ENCODE measurements at regions not wholly inside any gene's neighbourhood (a gene's known extent, or its start where the extent isn't known, plus 50 kb on each side); places are given as distances from the start of the nearest gene placed in this dataset.

- ATAC-seq, result no peak
These were observed 277.4 kb upstream of the PITX2 start for GRCh38 chr4:110900213-110900769.

DNA sequence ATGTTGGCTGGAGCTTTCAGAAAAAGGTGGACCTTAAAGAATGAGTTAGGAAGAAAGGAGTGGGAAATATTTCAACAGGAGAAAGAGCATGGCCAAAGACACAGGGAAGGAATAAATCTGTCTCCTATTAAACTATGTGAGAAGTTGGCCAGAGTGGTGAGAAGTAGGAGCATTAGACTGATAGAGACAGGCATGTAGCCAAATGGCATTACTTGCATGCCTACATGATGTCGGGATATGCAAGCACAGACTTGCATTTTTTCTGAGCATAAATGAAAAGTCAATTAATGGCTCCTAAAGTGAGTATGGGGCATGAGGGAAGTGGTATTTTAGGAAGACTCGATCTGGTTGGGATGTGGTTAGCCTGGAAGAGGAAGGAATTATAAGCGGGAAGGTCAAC lies 279.6 kb upstream of the PITX2 start:
- ATAC-seq, result no peak

DNA sequence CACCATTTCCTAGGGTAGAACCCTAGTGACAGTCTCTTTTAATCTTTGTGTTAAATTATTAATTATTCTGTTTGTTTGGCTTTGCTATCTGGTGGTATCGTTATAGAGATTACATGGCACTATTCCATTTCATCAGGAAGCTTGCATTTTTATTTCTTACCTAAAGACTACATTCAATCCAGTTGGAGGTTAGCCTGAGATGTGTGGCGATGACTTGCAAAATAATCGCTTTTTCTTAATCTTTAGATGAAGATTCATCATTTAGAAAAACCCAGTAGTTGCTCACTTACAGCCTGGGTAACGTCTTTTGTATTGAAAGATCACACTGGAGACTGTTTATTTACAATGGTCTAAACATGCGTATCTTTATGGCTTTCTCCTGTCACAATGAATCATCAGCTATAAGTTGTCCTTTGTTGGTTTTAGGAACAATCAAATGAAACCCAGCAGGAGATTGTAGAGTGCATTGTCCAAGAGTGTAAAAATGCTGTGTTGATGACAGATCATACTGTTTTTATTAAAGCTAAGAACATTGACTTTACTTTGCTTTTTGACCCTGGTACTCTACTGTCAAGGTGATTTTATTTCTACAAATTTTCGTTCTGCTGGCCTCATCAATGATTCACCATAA lies 281.7 kb upstream of the PITX2 start:
- ATAC-seq, result no peak

DNA sequence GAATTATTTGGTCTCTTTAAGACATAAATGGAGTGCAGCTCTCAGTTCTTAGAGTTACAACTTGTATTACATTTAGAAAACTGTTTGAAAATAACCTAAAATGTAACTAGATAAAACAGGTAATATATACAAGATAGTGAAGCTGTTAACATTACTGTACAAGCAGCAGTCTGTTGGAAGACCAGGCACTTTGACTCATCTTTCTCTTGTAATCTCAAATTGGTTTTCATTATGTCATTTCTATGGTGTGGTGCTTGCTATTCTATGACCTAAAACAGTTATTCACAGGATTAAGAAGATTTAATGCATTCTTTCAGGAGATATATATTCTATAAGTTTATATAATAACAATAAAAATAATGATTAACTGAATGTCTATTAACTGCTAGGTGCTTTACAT lies 282.5 kb upstream of the PITX2 start:
- no peak for ATAC-seq

GRCh38 chr4:110907801-110908313 lies 285.0 kb upstream of the PITX2 start:
- no peak for ATAC-seq

- ATAC-seq, result no peak
These were observed 291.9 kb upstream of the PITX2 start for GRCh38 chr4:110914791-110915190.

DNA sequence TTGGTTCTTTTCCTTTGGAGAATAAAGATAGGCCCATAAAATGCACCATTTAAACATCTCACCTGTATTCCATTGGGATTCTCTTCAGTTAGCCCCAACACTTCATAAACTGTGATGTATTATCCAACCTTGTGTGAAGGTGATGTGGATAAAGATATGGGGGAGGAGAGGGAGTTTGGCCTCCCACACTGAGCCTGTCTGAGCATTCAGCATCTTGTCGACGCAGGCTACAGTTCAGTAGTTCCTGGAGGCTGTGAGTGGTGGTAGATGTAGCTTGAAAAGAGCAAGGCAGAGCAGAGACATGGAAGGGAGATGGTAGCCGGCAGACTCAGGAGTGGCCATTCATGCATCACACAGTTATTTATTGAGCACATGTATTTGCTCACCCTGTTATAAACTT lies 292.4 kb upstream of the PITX2 start:
- ATAC-seq, result no peak

GRCh38 chr4:110916505-110916904 lies 293.6 kb upstream of the PITX2 start:
- no peak for ATAC-seq

- no peak for ATAC-seq
These were observed 295.0 kb upstream of the PITX2 start for GRCh38 chr4:110917835-110918234.

- ATAC-seq, result no peak
These were observed 298.1 kb upstream of the PITX2 start for GRCh38 chr4:110920990-110921389.

- ATAC-seq, result no peak
These were observed 301.9 kb upstream of the PITX2 start for GRCh38 chr4:110924761-110925160.

DNA sequence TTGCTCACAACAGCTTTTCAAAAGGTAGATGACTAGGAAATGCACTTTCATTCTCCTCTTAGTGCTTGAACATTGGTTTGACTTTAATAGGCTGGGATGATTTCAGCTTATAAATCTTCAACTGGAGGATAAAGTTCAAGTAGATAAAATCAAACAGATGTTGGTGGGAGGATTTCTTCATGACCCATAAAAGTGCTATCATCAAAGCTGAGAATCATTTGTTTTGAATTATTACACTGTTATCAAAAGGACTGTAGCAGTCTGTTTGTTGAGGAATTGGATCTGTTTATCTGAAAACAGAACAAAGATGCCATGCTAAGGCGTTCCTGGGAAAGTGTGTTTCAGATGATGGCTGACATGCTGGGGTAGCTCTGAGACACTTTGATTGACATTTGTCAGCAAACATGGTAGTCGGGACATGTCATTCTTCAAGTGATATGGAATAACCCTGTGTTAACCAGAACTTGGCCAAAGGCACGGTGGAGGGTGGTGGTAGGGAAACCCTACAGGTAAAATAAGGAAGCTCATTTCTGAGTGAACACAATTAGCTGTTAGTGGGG lies 304.0 kb upstream of the PITX2 start:
- ATAC-seq, result no peak

GRCh38 chr4:110933341-110933740 lies 310.5 kb upstream of the PITX2 start:
- ATAC-seq, result no peak

DNA sequence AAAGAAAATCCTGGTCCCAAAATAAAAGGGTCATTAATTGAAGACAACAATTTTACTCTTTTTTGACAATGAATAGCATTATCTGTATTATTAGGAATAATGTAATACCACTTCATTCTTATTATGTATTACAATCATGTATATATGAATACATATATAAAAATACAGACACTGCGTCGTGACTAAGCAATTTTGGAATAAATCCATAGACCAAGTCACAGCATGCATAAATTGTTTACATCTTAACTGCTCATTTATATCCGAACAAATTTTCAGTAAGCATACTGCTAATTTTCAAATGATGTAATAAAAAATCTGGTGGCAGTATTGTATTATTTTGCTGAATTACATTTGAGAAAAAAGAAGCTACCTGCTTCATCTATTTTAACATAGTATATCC lies 321.6 kb upstream of the PITX2 start:
- no peak for ATAC-seq

- no peak for ATAC-seq
These were observed 322.7 kb upstream of the PITX2 start for GRCh38 chr4:110945600-110945999.

GRCh38 chr4:110949542-110949941 lies 326.7 kb upstream of the PITX2 start:
- no peak for ATAC-seq

- no peak for ATAC-seq
These were observed 327.9 kb upstream of the PITX2 start for GRCh38 chr4:110950731-110951130.

GRCh38 chr4:110953191-110953590 lies 330.3 kb upstream of the PITX2 start:
- ATAC-seq, result no peak

DNA sequence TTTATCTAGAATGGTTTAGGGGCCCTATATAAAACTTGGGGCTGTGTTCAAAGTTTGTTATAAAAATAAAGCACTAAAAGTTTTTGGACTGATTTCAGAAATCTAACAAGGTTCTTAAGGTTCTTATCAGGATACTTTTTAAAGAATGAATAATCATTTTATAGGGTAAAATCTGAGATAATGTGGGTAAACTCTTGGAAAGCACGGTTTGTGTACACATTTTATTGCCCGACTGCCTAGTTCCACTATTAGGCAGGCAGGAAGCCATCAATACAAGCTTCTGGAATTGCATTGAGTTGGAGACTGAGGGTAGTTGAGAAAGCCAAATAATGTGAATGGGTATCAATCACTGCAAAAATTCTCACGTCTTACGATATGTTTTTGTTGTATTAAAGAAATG lies 331.0 kb upstream of the PITX2 start:
- no peak for ATAC-seq

DNA sequence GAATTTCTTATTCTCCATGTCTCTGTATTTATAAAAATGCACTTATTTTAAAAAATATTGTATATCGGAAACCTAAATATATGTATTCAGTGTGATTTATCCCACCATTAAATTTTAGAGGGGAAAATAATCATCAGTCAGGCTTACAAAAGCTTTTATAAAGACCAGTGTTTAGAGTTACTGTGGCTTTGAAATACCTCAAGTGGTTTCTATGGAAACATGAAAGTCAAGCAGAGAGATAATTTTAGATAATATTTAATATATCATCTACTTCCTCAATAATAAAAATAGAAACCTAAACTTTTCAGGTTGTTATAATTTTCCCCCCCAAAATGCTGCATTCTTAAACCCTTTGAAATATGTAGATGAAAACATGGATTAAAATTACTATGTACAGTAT lies 332.9 kb upstream of the PITX2 start:
- ATAC-seq, result no peak

DNA sequence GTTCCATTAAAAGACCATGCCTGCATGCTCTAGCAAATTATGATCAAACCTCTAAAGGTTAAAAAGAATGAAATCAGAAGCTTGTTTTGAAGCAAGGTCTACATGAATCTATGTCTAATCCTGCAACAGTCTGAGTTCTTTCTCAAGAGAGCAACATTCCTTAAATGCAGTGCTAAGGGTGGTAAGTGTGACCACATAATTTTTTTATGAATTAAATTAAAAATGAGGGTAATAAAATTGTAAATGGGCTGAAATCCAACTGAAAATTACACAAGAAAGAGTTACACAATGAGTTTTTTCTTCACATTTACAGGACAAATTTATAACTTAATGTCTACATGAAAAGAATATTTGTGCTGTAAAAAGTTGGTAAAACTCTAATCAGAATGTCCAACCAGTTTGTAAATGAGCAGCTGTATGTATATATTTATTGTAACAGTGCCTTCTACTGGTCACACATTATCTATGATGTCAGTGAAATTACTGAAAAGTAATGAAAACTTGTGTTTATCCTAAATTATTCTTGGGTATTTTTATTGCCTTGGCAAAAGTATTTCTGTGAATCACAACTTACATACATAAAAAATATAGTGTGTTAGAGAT lies 336.3 kb upstream of the PITX2 start:
- ATAC-seq, result no peak

DNA sequence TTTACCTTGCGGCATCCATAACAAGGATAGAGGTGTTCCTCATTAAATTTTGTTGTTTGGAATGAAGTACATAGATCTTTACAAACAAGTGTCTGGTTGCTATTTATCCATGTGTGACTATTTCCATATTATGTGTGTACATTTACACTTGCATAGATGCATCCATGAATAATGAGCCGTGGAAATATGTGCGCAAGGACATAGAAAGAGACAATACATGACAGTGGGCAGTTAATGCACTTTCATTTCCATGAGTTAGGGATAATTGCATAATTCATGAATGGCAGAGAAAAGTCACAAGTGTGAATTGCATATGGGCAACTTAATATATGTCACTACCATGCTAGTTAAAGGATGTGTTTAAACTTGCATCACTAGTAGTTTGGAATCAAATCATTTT lies 338.2 kb upstream of the PITX2 start:
- no peak for ATAC-seq

DNA sequence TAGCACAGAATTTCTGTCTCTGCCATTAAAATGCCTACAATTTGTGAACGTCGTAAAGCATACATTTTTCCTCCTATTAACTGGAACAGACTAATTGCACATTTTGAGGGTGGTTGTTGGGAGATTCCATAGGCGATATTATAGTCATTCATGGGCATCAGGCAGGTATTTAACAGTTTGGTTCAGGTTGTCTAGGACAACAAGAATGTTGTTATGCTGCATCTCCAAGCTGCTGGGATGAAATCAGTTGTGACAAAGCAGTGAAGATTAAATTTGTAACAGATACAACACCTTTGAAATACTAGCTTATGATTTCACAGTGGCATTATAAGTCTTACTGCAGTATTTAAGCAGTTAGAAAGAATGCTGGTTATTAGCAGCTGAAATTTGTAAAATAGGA lies 339.7 kb upstream of the PITX2 start:
- ATAC-seq, result no peak

DNA sequence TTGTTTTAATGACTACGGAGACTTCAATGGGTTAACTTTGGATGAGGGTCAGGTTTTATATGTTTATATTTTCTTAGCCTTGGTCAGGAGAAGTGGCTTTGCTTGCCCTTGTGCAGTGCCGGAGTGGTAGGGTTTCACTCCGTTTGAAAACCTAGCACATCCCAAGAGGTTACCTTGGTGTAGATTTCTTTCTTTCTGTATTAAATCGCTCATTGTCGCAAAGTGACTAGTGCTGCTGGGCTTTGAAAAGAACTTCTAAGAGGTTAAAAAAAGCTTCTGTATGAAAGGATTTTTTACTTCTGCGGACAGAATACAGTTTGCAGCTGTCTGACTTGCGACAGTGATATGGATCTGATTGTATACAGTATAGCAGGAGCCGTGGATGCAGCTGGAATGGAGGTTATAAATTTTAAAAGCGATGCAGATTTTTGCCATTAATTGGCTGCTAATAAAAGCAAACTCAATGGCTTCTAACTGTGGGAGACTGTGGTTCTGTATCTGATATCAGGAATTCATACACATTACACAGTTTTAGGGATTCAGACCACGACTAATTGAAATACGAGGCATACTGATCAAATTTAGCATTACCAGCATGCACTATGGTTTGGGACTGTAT lies 340.9 kb upstream of the PITX2 start:
- ATAC-seq, result no peak

Measured in activated CD4-positive, CD25-positive, alpha-beta regulatory T cell treated with anti-CD3 and anti-CD28 coated beads, Interleukin-2, amount 50 U/mL, for 24 hours (primary cell).